ENCODE measurements at regions not wholly inside any gene's neighbourhood (a gene's known extent, or its start where the extent isn't known, plus 50 kb on each side); places are given as distances from the start of the nearest gene placed in this dataset.

DNA sequence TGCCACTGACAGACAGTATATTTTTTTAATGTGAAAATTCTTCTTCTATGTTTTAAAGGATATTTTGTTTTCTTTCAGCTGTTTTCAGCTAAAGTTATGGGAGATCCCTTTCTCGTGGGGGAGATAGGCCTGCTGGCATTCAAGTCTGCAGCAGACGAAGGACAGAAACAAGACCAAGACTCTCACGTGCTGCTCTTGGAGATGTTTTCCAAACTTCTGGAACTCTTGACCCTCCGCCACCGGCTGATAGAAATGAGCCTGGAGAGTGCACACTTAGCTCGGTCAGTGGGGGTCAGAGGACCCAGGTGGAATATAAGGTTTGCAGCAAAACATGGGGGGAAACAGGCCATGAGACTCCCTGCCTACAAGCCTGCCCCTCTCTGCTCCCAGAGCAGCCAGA, 120.5 kb downstream of the CD164 start:
- DNase-seq (ENCODE audit: low read depth): no peak
- TF ChIP-seq, protein P1, sequence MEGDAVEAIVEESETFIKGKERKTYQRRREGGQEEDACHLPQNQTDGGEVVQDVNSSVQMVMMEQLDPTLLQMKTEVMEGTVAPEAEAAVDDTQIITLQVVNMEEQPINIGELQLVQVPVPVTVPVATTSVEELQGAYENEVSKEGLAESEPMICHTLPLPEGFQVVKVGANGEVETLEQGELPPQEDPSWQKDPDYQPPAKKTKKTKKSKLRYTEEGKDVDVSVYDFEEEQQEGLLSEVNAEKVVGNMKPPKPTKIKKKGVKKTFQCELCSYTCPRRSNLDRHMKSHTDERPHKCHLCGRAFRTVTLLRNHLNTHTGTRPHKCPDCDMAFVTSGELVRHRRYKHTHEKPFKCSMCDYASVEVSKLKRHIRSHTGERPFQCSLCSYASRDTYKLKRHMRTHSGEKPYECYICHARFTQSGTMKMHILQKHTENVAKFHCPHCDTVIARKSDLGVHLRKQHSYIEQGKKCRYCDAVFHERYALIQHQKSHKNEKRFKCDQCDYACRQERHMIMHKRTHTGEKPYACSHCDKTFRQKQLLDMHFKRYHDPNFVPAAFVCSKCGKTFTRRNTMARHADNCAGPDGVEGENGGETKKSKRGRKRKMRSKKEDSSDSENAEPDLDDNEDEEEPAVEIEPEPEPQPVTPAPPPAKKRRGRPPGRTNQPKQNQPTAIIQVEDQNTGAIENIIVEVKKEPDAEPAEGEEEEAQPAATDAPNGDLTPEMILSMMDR (IDR thresholded peaks at IDR 0.05; ENCODE audit: low read depth, low read length, missing control alignments): no peak
- no peak overlapping the region for H3K4me3 ChIP-seq (ENCODE audit: low read depth, low read length)
- in situ Hi-C loops (cut with HindIII; ENCODE audit: low sequenced_read_pairs): no loop called here

DNA sequence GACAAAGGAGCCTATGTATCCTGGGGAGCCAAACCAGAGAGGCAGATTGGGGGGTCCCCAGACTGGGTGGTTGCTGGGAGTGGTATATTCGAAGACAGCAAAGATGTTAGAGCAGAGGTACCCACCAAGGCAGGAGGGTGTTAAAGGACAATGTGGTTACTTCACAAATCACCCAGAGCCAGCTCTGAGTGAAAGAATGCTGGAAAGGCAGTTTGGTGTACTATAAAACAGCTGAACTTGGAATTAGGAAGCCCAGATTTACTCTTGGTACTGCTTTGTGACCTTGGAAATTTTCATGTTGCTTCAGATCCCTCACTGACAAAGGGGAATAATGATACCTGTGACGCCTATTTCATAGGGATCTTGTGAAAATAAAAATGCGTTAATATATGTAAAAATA, 121.6 kb downstream of the CD164 start:
- no peak for DNase-seq (ENCODE audit: low read depth)
- TF ChIP-seq, protein P1 (IDR thresholded peaks at IDR 0.05; ENCODE audit: low read depth, low read length, missing control alignments): no peak
- in situ Hi-C loops (cut with HindIII; ENCODE audit: low sequenced_read_pairs): no loop called here
- no peak overlapping the region for H3K4me3 ChIP-seq (ENCODE audit: low read depth, low read length)

DNA sequence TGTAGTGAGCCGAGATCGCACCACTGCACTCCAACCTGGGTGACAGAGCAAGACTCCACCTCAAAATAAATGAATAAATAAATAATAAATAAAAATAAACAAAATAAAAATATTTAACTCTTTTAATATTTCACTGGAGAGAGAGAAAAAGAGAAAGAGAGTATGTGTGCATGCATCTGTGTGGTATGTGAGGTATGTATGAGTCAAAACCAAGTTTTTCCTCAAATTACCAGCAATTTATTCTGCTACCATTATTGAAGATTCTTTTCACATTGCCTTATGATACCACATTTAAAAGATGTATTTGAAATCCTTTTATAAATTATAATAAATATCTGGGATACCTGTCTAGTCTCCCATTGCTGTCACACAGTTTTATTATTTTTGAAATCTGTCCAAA, 122.1 kb downstream of the CD164 start:
- no peak overlapping the region for H3K4me3 ChIP-seq (ENCODE audit: low read depth, low read length)
- peak; percentile 9 for DNase-seq (ENCODE audit: low read depth)
- in situ Hi-C loops (cut with HindIII; ENCODE audit: low sequenced_read_pairs): no loop called here
- TF ChIP-seq, protein P1 (IDR thresholded peaks at IDR 0.05; ENCODE audit: low read depth, low read length, missing control alignments): no peak

DNA sequence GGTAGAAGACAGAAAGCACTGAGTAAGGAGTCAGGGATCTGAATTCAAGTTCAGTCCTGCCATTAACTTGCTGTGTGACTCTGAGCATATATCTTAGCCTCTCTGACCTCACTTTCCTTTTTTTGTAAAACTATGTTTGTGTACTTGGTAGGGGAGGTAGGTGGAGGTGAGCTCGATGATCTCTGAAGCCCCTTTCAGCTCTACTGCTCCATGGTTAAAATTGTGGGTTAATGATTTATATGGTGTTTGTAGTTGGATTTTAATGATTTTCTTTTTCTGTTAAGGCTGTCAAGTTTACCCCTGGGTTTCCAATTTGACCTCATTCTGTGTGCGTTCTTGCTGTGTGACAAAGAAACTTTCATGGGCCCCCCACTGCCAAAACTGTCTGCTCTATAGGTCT, 124.1 kb downstream of the CD164 start:
- no peak for DNase-seq (ENCODE audit: low read depth)
- TF ChIP-seq, protein P1 (IDR thresholded peaks at IDR 0.05; ENCODE audit: low read depth, low read length, missing control alignments): no peak
- in situ Hi-C loops (cut with HindIII; ENCODE audit: low sequenced_read_pairs): no loop called here
- H3K4me3 ChIP-seq (ENCODE audit: low read depth, low read length): no peak overlapping the region

DNA sequence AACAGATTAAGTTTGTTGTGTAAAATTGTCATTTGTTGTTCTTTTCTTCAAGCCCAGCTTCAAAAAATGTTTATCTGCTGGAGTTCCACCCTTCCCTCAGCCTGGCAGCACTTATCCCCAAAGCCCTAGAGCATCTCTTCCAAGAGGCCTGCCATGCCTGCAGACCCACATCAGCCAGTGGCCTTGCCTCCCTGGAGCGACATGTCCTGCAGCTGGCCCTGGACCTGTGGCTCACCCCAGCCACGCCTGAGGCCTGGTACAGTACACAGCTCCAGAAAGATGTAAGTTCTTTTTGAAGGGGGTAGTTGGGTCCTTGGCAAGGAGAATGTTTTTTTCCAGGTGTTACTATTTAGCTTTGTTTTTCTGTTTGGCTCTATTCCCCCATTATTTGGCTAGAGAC, 124.8 kb downstream of the CD164 start:
- no peak overlapping the region for H3K4me3 ChIP-seq (ENCODE audit: low read depth, low read length)
- TF ChIP-seq, protein P1 (IDR thresholded peaks at IDR 0.05; ENCODE audit: low read depth, low read length, missing control alignments): no peak
- DNase-seq (ENCODE audit: low read depth): no peak
- in situ Hi-C loops (cut with HindIII; ENCODE audit: low sequenced_read_pairs): no loop called here

DNA sequence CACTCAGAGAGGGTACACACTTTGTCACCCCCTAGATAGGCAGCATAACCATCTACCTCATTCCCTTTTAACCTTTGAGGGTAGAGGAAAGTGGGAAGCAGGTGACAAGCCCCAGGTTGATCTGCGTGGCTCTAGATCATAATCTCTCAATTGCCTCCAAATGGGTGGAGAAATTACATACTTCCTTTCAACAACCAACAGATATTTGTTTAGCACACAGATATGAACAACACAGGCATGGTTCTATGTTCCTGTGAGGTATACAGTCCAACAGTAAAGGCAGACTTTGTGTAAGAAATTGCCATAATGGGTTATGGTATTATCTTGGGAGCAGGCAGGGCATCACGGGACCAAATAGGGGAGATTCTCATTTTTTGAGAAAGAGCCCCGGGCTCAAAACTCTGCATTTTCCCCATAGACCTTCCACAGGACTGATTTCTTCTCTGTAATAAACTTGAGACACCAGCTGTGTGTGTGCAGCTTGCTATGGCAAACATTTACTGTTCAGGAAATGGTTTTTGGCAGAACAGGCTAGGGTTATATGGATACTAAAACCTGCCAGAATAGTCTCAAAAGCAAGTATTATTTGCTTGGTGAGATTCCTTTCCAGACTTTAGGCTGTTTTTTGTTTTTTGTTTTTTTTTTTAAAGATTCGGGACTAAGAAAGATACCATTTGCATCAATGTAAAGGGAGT, 126.2 kb downstream of the CD164 start:
- in situ Hi-C loops (cut with HindIII; ENCODE audit: low sequenced_read_pairs): no loop called here
- H3K4me3 ChIP-seq (ENCODE audit: low read depth, low read length): no peak overlapping the region
- TF ChIP-seq, protein P1 (IDR thresholded peaks at IDR 0.05; ENCODE audit: low read depth, low read length, missing control alignments): no peak
- DNase-seq (ENCODE audit: low read depth): no peak

Data from astrocyte of the cerebellum (primary cell).